H1 (cell line): ENCODE measurements at regions not wholly inside any gene's neighbourhood (a gene's known extent, or its start where the extent isn't known, plus 50 kb on each side); places are given as distances from the start of the nearest gene placed in this dataset.

Experiments
- CTCF ChIA-PET: fragments of 300-600 bp; sonication (Branson Sonifier 250); formaldehyde crosslinking; loops from one replicate; lab custom pipeline; 2021; ENCODE audit not compliant: partially characterized antibody; lab: Charles Lee
- POLR2A ChIA-PET: fragments of 300-600 bp; sonication (Branson Sonifier 250); formaldehyde crosslinking; loops from one replicate; lab custom pipeline; 2021; ENCODE audit warnings: inconsistent platforms; ENCODE audit not compliant: partially characterized antibody; lab: Charles Lee
- DNase-seq, 2 experiments: peaks; one replicate each; pipeline versions ENCODE4 v3.0.0 to v3.0.0-alpha.2; 2010 to 2022; ENCODE audit warnings: low spot score in 2 of 2, low read depth in 1 of 2, mixed read lengths in 1 of 2
- FAIRE-seq: peaks from 2 replicates; lab custom pipeline; 2011; peaks lifted over from hg19 to GRCh38; lab: Jason Lieb, UNC
- H2AFZ ChIP-seq: 2 replicates; pipeline ENCODE4 v1.8.1; 2012; ENCODE audit warnings: low read length, inconsistent platforms
- H2AK5ac ChIP-seq: 2 replicates; pipeline ENCODE4 v1.6.1; 2013; ENCODE audit warnings: low read depth, low read length
- H2BK120ac ChIP-seq: replicated peaks from 2 replicates; pipeline ENCODE3; 2013; ENCODE audit warnings: low read depth, low read length, inconsistent platforms
- H2BK12ac ChIP-seq: 2 replicates; pipeline ENCODE4 v1.6.1; 2013; ENCODE audit warnings: low read depth, low read length
- H2BK15ac ChIP-seq: 2 replicates; pipeline ENCODE4 v1.6.1; 2013; ENCODE audit warnings: low read length
- H2BK20ac ChIP-seq: 2 replicates; pipeline ENCODE4 v1.6.1; 2013; ENCODE audit warnings: low read length
- H2BK5ac ChIP-seq: 2 replicates; pipeline ENCODE4 v1.6.1; 2013; ENCODE audit warnings: low read depth, low read length
- H3K14ac ChIP-seq: 2 replicates; pipeline ENCODE4 v1.6.1; 2013; ENCODE audit warnings: inconsistent platforms; ENCODE audit not compliant: insufficient read length
- H3K18ac ChIP-seq: 2 replicates; pipeline ENCODE4 v1.6.1; 2013; ENCODE audit warnings: low read length; ENCODE audit errors: extremely low read depth
- H3K23ac ChIP-seq: 2 replicates; pipeline ENCODE4 v1.6.1; 2013; ENCODE audit warnings: inconsistent platforms; ENCODE audit not compliant: insufficient read length
- H3K23me2 ChIP-seq: 2 replicates; pipeline ENCODE4 v1.6.1; 2013; ENCODE audit warnings: low read depth, low read length
- H3K27ac ChIP-seq: 2 replicates; pipeline ENCODE4 v1.6.1; 2011; ENCODE audit warnings: low read depth, low read length, inconsistent platforms
- H3K27me3 ChIP-seq, 4 experiments: replicated peaks in 1 of 4; 1 replicate in 1 of 4; 2 replicates in 3 of 4; pipeline versions ENCODE4 v1.6.1 to v1.8.1; 2011 to 2013; ENCODE audit warnings: low read length in 3 of 4, mild to moderate bottlenecking in 3 of 4, inconsistent platforms in 2 of 4, mixed read lengths in 2 of 4, moderate library complexity in 1 of 4; ENCODE audit not compliant: control insufficient read depth in 3 of 4, insufficient read depth in 3 of 4; ENCODE audit errors: extremely low read depth in 1 of 4
- H3K36me3 ChIP-seq, 4 experiments: 2 replicates each; pipeline versions ENCODE4 v1.6.1 to v1.8.1; 2011 to 2013; ENCODE audit warnings: mild to moderate bottlenecking in 4 of 4, low read length in 3 of 4, moderate library complexity in 2 of 4, control low read depth in 1 of 4, inconsistent platforms in 1 of 4; ENCODE audit not compliant: insufficient read depth in 4 of 4, control insufficient read depth in 2 of 4
- H3K4ac ChIP-seq: replicated peaks from 2 replicates; pipeline ENCODE3; 2013; ENCODE audit warnings: low read length, low read depth, mixed read lengths, inconsistent platforms; ENCODE audit not compliant: insufficient read length
- H3K4me1 ChIP-seq, 4 experiments: replicated peaks in 1 of 4; 1 replicate in 1 of 4; 2 replicates in 3 of 4; pipeline versions ENCODE4 v1.6.1 to v1.8.1; 2011 to 2013; ENCODE audit warnings: low read length in 3 of 4, inconsistent platforms in 2 of 4, mixed read lengths in 1 of 4; ENCODE audit not compliant: insufficient read depth in 4 of 4, control insufficient read depth in 3 of 4
- H3K4me2 ChIP-seq, 2 experiments: 2 replicates each; pipeline versions ENCODE4 v1.6.1 to v1.8.1; 2011 to 2013; ENCODE audit warnings: low read depth in 2 of 2, low read length in 2 of 2, control low read depth in 1 of 2, inconsistent platforms in 1 of 2, mild to moderate bottlenecking in 1 of 2; ENCODE audit not compliant: insufficient read depth in 1 of 2
- H3K4me3 ChIP-seq, 4 experiments: fragments of 200-600, 300-600 bp in 1 of 4; sonication (generic), shearing (Covaris generic), sonication (Bioruptor Twin) in 1 of 4; 2 replicates each; pipeline versions ENCODE4 v1.5.1 to v1.8.1; 2011 to 2016; ENCODE audit warnings: low read length in 4 of 4, low read depth in 3 of 4, control low read depth in 2 of 4, inconsistent platforms in 2 of 4, mild to moderate bottlenecking in 2 of 4, mixed read lengths in 1 of 4, moderate library complexity in 1 of 4; ENCODE audit not compliant: insufficient read depth in 2 of 4; ENCODE audit errors: extremely low read depth in 1 of 4
- H3K56ac ChIP-seq: replicated peaks from 2 replicates; pipeline ENCODE3; 2013; ENCODE audit warnings: low read depth, mild to moderate bottlenecking, mixed read lengths, low read length, inconsistent platforms; ENCODE audit not compliant: insufficient read length
- H3K79me1 ChIP-seq: 2 replicates; pipeline ENCODE4 v1.6.1; 2013; ENCODE audit warnings: low read depth, low read length, control low read depth
- H3K79me2 ChIP-seq, 2 experiments: 2 replicates each; pipeline versions ENCODE4 v1.6.1 to v1.8.1; 2012 to 2013; ENCODE audit warnings: low read length in 2 of 2, mild to moderate bottlenecking in 2 of 2, inconsistent platforms in 1 of 2; ENCODE audit not compliant: insufficient read depth in 2 of 2, control insufficient read depth in 1 of 2
- H3K9ac ChIP-seq, 4 experiments: replicated peaks in 1 of 4; 1 replicate in 1 of 4; 2 replicates in 3 of 4; pipeline versions ENCODE4 v1.6.1 to v1.8.1; 2011 to 2013; ENCODE audit warnings: low read depth in 3 of 4, low read length in 3 of 4, control low read depth in 2 of 4, mild to moderate bottlenecking in 2 of 4, moderate library complexity in 2 of 4, inconsistent platforms in 1 of 4; ENCODE audit errors: extremely low read depth in 1 of 4
- H3K9me3 ChIP-seq, 2 experiments: 2 replicates each; pipeline versions ENCODE4 v1.6.1 to v1.8.1; 2012 to 2013; ENCODE audit warnings: mild to moderate bottlenecking in 2 of 2, moderate library complexity in 2 of 2, control low read depth in 1 of 2, inconsistent platforms in 1 of 2, low read depth in 1 of 2, low read length in 1 of 2, mixed read lengths in 1 of 2; ENCODE audit not compliant: insufficient read depth in 2 of 2
- H4K20me1 ChIP-seq, 2 experiments: replicated peaks in 1 of 2; 2 replicates each; pipeline versions ENCODE3 to v1.8.1; 2011 to 2013; ENCODE audit warnings: inconsistent platforms in 2 of 2, low read length in 2 of 2, mild to moderate bottlenecking in 1 of 2; ENCODE audit not compliant: insufficient read depth in 2 of 2, control insufficient read depth in 1 of 2
- H4K5ac ChIP-seq: 2 replicates; pipeline ENCODE4 v1.6.1; 2013; ENCODE audit warnings: low read length, low read depth, mixed read lengths, inconsistent platforms; ENCODE audit not compliant: insufficient read length
- H4K8ac ChIP-seq: 2 replicates; pipeline ENCODE4 v1.8.0; 2013; ENCODE audit warnings: mild to moderate bottlenecking, moderate library complexity, low read length, inconsistent platforms; ENCODE audit not compliant: insufficient read depth; ENCODE audit errors: extremely low read depth
- H4K91ac ChIP-seq: replicated peaks from 2 replicates; pipeline ENCODE3; 2013; ENCODE audit warnings: low read length, mixed read lengths, inconsistent platforms; ENCODE audit not compliant: insufficient read length
- TBP ChIP-seq: IDR thresholded peaks from 2 replicates; pipeline ENCODE4 v1.6.1; 2011; ENCODE audit warnings: low read depth, low read length, improper control_type of control experiment
- WGBS, 2 experiments: shearing (Covaris generic) in 1 of 2; methylation state at CpG; one replicate each; pipeline versions ENCODE4 v1.1.6 to v1.1.7; 2013 to 2015; ENCODE audit warnings: low lambda C conversion rate in 2 of 2, mixed read lengths in 2 of 2, inconsistent platforms in 1 of 2, low coverage in 1 of 2, missing lambda C conversion rate in 1 of 2; ENCODE audit not compliant: insufficient replicate concordance in 2 of 2, insufficient coverage in 1 of 2, insufficient read length in 1 of 2; ENCODE audit errors: extremely low coverage in 1 of 2, missing lambda C conversion rate in 1 of 2; 5-methylcytosine and 5-hydroxymethylcytosine counted together

DNA sequence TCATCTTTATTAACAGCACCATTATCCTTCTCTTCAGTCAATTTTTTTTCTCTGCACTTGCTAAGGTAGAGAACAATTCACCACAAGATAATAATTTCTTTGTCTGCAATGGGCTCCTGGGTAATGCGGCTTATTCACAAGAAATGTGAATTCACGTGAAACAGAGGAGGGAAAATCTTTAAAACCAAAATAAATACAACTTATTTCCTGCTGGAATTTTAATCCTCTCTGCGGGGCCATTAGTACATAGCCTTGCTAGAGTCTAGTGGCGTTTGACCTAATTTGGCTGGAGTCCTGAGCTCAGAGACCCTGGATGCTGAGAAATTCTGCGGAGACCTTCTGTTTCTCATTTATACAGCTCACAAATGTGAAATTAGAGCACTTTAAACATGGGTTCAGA lies 319.3 kb upstream of the MMADHC start:
- H2BK12ac ChIP-seq = no peak overlapping the region
- no peaks in the 10 kb centered on the region for H3K79me1 ChIP-seq
- H3K4me2 ChIP-seq = no peak overlapping the region
- WGBS, 2 experiments = 93% methylated on average over 5 of the region's 5 CpGs; no CpG with 5 or more reads in 1 of the 2 experiments
- no peak overlapping the region for H2BK5ac ChIP-seq
- TF ChIP-seq TBP = no peak
- no peak overlapping the region for H2BK20ac ChIP-seq
- no peak overlapping the region for H3K4ac ChIP-seq
- H2BK120ac ChIP-seq = no peak overlapping the region
- no peak overlapping the region for H3K23ac ChIP-seq
- no peaks in the 10 kb centered on the region; a peak in 2 of 7 replicates for H3K4me1 ChIP-seq
- H3K79me2 ChIP-seq = no peaks in the 10 kb centered on the region
- H4K20me1 ChIP-seq = no peaks in the 10 kb centered on the region
- H2AK5ac ChIP-seq = no peak overlapping the region
- no peak overlapping the region for H3K18ac ChIP-seq
- no peak overlapping the region for H3K27ac ChIP-seq
- H2AFZ ChIP-seq = no peak overlapping the region
- no peak for DNase-seq
- no peaks in the 10 kb centered on the region for H3K27me3 ChIP-seq
- H3K9ac ChIP-seq = no peak overlapping the region
- no peak for FAIRE-seq
- H3K4me3 ChIP-seq = no peak overlapping the region
- H3K23me2 ChIP-seq = no peaks in the 10 kb centered on the region
- H4K5ac ChIP-seq = no peak overlapping the region
- no peaks in the 10 kb centered on the region for H3K9me3 ChIP-seq
- no peak overlapping the region for H3K56ac ChIP-seq
- no peak overlapping the region for H3K14ac ChIP-seq
- ChIA-PET CTCF (interaction anchor here (0.6 to 1.4 kb wide), 5 partner anchors 8 to 1194 kb away, joined by 3 read pairs; no protein-coding TSS in a partner anchor), POLR2A (interaction anchor here (1.0 kb wide), 1 partner anchor 12 kb away, joined by 3 read pairs; no protein-coding TSS in a partner anchor)
- no peak overlapping the region for H2BK15ac ChIP-seq
- no peak overlapping the region for H4K8ac ChIP-seq
- no peak overlapping the region for H4K91ac ChIP-seq
- H3K36me3 ChIP-seq = no peaks in the 10 kb centered on the region
